ENCODE measurements at regions not wholly inside any gene's neighbourhood (a gene's known extent, or its start where the extent isn't known, plus 50 kb on each side); places are given as distances from the start of the nearest gene placed in this dataset.

DNA sequence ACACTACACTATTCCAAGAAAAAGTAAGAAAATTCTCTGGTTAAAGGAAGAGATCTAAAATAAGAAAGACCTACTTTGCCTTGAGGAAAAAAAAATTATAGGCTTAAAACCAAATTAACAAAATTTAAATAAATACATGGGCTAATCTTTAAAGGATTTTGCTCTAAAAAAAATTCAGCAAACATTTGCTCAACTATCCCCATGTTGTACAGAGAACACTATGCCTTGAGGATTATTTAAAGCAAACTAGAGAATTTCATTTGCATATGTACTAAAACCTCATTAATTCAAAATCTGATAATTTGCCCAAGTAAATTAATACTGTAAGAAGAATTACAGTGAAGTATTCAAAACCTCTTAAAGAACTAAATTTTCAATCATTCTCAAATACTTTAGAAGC, 71.6 kb upstream of the KCNIP4 start:
- Histone ChIP-seq H3K27ac (no peak overlapping the region), H3K36me3 (no peaks in the 10 kb centered on the region), H3K27me3 (no peaks in the 10 kb centered on the region), H3K4me1 (no peaks in the 10 kb centered on the region), H3K4me3 (no peak overlapping the region), H3K9me3 (no peaks in the 10 kb centered on the region)
- ATAC-seq, result no peak
- intact Hi-C loops (cut with DNase I), result no loop called here
- TF ChIP-seq CTCF (IDR thresholded peaks at IDR 0.05), result no peak
- TF ChIP-seq POLR2A (IDR thresholded peaks at IDR 0.05), result no peak
- no peak for DNase-seq

GRCh38 chr4:22019676-22020075, 71.1 kb upstream of the KCNIP4 start:
- Histone ChIP-seq H3K4me1 (no peaks in the 10 kb centered on the region), H3K27ac (no peak overlapping the region), H3K36me3 (no peaks in the 10 kb centered on the region), H3K4me3 (no peak overlapping the region), H3K9me3 (no peaks in the 10 kb centered on the region), H3K27me3 (no peaks in the 10 kb centered on the region)
- no peak for TF ChIP-seq POLR2A (IDR thresholded peaks at IDR 0.05)
- no peak for TF ChIP-seq CTCF (IDR thresholded peaks at IDR 0.05)
- WGBS, 4 donors, result 66 to 84% (median 69%) methylated on average over 4 of the region's 4 CpGs
- ATAC-seq (no peak), DNase-seq (no peak)
- intact Hi-C loops (cut with DNase I), result no loop called here

- WGBS, 4 donors, result 50 to 69% (median 52%) methylated on average over 3 of the region's 3 CpGs
- no peaks in the 10 kb centered on the region for H3K36me3 ChIP-seq
- DNase-seq, result no peak
- no peaks in the 10 kb centered on the region for H3K27me3 ChIP-seq
- no peak for TF ChIP-seq CTCF (IDR thresholded peaks at IDR 0.05)
- TF ChIP-seq POLR2A (IDR thresholded peaks at IDR 0.05), result no peak
- ATAC-seq, result no peak
- no peak overlapping the region for H3K27ac ChIP-seq
- no peaks in the 10 kb centered on the region for H3K4me1 ChIP-seq
- no peaks in the 10 kb centered on the region for H3K9me3 ChIP-seq
- H3K4me3 ChIP-seq, result no peak overlapping the region
- intact Hi-C loops (cut with DNase I), result no loop called here
Measured at GRCh38 chr4:22014222-22014741, 65.7 kb upstream of the KCNIP4 start.

DNA sequence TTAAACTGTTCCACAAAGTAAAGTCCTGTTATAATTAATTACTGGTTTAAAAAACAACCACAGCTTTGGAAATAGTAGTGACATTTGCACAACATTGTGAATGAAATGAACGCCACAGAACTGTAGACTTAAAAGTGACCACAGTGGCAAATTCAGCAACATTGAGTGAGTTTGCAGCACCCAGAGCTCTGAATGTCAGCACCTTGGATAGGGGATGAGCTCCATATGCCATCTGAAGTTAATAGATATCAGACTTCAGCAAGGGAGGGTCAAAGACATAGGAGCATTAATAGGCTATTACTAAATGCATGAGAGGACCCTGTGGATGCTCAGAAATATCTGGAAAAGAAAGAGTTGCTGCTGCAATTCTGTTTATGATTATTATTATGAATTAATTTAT, 55.3 kb upstream of the KCNIP4 start:
- no peaks in the 10 kb centered on the region for H3K27me3 ChIP-seq
- no peaks in the 10 kb centered on the region for H3K4me1 ChIP-seq
- intact Hi-C loops (cut with DNase I), result no loop called here
- no peak overlapping the region for H3K27ac ChIP-seq
- WGBS, 4 donors, result 61 to 81% (median 70%) methylated on average over 1 of the region's 1 CpG
- DNase-seq (no peak), ATAC-seq (no peak)
- H3K4me3 ChIP-seq, result no peak overlapping the region
- no peaks in the 10 kb centered on the region for H3K36me3 ChIP-seq
- TF ChIP-seq POLR2A (IDR thresholded peaks at IDR 0.05) (no peak), CTCF (IDR thresholded peaks at IDR 0.05) (no peak)
- H3K9me3 ChIP-seq, result peaks cover 0 to 6% (median 0%) of the 10 kb centered on the region in 12 donors

Measured in heart left ventricle (tissue), 16 donors.